Left ventricle myocardium inferior (tissue), 1 donor: ENCODE measurements at regions not wholly inside any gene's neighbourhood (a gene's known extent, or its start where the extent isn't known, plus 50 kb on each side); places are given as distances from the start of the nearest gene placed in this dataset.

Experiments used
- DNase-seq: peaks from one replicate; pipeline ENCODE4 v3.0.0-alpha.2; 2020
- H3K27ac ChIP-seq: fragments of 200-600 bp; replicated peaks from 2 replicates; pipeline ENCODE4 v1.8.0; 2021
- H3K27me3 ChIP-seq: fragments of 200-600 bp; 2 replicates; pipeline ENCODE4 v1.8.0; 2021; ENCODE audit warnings: low read depth
- H3K36me3 ChIP-seq: fragments of 200-600 bp; 2 replicates; pipeline ENCODE4 v1.8.0; 2021
- H3K4me1 ChIP-seq: fragments of 200-600 bp; 2 replicates; pipeline ENCODE4 v1.8.0; 2021
- H3K4me3 ChIP-seq: fragments of 200-600 bp; 2 replicates; pipeline ENCODE4 v1.8.0; 2021; ENCODE audit warnings: mild to moderate bottlenecking, moderate library complexity
- H3K9me3 ChIP-seq: fragments of 200-600 bp; replicated peaks from 2 replicates; pipeline ENCODE4 v1.8.0; 2021
- intact Hi-C: fragments of 100-400 bp; cut with micrococcal nuclease; formaldehyde crosslinking; loops from one replicate; pipeline ENCODE4 v1.11.0; 2022
- TF ChIP-seq, protein P1 (sequence below): fragments of 200-600 bp; IDR thresholded peaks from 2 replicates; pipeline ENCODE4 v1.8.0; 2021; ENCODE audit warnings: antibody characterized with exemption, mild to moderate bottlenecking, borderline replicate concordance
- donor health status: DM: no; HTN: yes; CAD: no; lungs with severe emphysema.

DNA sequence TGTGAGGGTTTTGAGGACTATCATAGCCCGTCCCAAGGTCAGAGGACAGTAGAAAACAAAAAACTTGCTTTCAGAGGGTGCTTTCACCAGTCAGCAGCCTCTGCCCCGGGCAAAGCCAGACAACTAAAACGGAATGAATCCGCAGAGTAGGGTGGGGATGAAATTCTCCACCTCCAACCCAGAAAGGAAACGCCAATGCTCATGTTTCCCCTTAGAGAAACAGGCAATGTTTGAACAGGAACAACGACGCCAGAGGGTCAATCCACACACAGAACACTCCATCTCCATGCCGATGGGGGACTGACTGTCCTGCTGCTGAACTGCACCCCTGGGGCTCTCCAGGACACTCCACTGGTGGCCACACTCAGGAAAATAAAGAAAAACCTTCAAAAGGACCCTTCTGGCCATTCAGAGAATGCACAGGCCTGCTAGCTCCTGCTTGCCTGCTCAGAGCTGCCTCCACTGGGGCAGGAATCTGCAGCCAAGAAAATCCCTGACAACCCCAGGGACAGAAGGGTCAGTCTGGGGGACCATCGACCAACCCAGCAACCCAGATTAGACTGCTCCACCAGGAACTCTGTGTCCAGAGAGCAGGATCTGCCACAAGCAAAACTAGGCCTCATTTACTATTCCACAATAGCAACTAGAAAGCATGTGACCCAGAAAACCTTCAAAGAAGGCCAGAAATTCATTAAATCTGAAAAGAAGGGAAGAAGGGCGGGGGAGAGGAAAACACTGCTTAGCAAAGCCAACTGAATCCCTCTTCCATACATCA, 116.0 kb downstream of the TOMM20 start:
- H3K27me3 ChIP-seq: no peaks in the 10 kb centered on the region
- DNase-seq: no peak
- TF ChIP-seq, protein P1, sequence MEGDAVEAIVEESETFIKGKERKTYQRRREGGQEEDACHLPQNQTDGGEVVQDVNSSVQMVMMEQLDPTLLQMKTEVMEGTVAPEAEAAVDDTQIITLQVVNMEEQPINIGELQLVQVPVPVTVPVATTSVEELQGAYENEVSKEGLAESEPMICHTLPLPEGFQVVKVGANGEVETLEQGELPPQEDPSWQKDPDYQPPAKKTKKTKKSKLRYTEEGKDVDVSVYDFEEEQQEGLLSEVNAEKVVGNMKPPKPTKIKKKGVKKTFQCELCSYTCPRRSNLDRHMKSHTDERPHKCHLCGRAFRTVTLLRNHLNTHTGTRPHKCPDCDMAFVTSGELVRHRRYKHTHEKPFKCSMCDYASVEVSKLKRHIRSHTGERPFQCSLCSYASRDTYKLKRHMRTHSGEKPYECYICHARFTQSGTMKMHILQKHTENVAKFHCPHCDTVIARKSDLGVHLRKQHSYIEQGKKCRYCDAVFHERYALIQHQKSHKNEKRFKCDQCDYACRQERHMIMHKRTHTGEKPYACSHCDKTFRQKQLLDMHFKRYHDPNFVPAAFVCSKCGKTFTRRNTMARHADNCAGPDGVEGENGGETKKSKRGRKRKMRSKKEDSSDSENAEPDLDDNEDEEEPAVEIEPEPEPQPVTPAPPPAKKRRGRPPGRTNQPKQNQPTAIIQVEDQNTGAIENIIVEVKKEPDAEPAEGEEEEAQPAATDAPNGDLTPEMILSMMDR: no peak
- no peak overlapping the region for H3K4me3 ChIP-seq
- peaks cover 16% of the 10 kb centered on the region for H3K4me1 ChIP-seq
- peak overlapping the region; percentile 64 for H3K27ac ChIP-seq
- intact Hi-C loops: no loop called here
- no peaks in the 10 kb centered on the region for H3K36me3 ChIP-seq
- peaks cover 5% of the 10 kb centered on the region for H3K9me3 ChIP-seq

DNA sequence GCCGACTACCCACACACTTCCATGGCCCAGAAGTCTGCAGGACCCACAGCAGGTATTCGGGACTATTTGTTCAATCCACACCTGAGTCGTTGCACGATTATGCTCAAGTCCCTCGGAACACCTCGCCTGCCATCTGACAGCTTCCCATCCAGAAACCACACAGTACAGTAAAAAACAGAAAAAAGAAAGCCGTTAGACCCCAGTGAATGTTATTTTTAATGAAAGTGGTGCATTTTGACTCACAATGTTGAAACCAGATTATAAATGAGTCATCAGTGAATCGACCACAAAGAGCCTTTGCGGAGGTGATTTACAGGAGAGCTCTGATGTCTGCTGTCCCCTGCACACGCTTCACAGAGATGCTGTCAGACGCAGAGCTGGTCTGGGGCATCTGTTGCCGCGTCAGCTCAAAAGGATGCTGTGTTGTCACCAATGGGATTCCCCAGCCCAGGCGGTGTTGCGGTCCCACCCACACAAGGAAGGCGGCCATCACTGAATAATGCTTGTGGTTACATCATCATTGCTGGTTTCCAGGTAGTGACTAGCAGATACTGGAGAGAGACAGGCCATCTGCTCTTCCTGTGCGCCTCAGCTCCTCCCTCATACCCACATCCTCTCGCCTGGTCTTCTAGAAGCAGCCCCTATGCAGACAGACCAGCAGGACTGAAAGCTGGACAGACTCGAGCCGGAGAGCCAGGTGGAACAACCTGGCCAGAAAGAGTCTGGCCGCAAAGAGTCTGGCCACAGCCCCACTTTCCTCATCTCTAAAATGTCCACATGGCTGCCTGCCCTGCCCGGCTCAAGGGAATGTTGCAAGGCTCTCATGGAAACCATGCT, 116.8 kb downstream of the TOMM20 start:
- peak; percentile 55 for DNase-seq
- no peaks in the 10 kb centered on the region for H3K27me3 ChIP-seq
- peak overlapping the region; percentile 64 for H3K27ac ChIP-seq
- no peaks in the 10 kb centered on the region for H3K36me3 ChIP-seq
- H3K9me3 ChIP-seq: peaks cover 6% of the 10 kb centered on the region
- no peak overlapping the region for H3K4me3 ChIP-seq
- peaks cover 16% of the 10 kb centered on the region for H3K4me1 ChIP-seq
- TF ChIP-seq, protein P1: no peak
- intact Hi-C loops: no loop called here

DNA sequence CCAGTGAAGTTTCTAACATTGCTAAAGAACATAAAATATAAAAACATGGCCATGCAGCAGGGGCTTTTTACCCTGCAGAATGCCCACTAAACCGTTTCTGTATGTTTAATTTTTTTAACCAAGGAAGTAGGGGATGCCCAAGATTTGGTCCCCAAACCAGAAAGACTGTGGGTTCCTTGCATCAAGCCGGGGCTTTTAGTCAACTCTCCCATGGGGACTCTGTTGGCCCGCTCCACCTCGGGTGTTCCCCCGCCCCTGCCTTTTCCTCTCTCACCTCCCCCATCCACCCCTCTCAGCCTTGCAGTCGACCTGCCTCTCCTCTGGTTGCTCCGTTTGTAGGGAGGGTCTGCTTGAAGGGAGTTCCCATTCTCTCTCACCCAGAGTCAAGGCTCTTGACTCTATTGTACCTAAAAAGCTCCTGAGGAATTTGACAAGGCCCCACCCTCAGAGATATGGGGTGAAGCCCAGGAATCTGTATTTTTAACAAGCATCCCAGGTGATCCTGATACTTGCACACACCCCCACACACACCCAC, 117.5 kb downstream of the TOMM20 start:
- intact Hi-C loops: no loop called here
- TF ChIP-seq, protein P1: no peak
- no peak overlapping the region for H3K4me3 ChIP-seq
- no peak for DNase-seq
- no peaks in the 10 kb centered on the region for H3K27me3 ChIP-seq
- H3K27ac ChIP-seq: peak overlapping the region; percentile 64
- H3K4me1 ChIP-seq: peaks cover 16% of the 10 kb centered on the region
- no peaks in the 10 kb centered on the region for H3K36me3 ChIP-seq
- H3K9me3 ChIP-seq: peaks cover 6% of the 10 kb centered on the region

DNA sequence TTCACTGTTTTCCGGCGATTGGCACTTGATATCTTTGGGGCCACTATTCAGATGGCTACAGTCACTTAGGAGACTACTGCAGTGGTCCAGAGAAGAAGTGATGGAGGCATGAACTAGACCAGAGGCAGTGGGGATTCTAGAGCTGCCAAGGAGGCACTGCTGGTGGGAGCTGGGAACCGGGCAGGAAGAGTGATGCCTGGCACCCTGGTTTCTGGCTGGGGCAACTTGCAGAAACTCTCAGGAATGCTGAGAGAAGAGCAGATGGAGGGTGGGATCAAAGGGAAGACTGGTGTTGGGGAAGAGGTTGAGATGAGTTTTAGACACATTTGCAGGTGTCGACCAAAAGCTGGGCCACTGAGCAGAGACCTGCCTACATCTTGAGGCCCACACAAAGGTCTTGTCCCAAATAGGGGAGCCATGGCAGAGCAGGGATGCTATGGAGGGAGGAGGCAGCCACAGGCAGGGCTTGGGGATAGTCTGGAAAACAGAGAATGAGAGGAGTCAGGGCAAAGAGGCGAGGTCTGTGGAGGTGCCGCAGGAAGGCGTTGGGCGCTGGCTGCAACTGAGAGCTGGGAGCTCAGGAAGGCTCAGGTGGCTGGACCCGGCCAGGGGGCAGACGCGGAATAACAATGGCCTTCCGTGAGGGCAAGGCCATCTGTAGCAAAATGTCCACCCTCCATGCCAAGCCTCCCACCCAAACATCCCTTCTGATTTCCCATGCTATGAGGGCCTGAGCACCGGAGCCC, 118.9 kb downstream of the TOMM20 start:
- no peaks in the 10 kb centered on the region for H3K27me3 ChIP-seq
- TF ChIP-seq, protein P1: no peak
- no peak overlapping the region for H3K4me3 ChIP-seq
- DNase-seq: no peak
- H3K27ac ChIP-seq: no peak overlapping the region
- intact Hi-C loops: no loop called here
- peaks cover 6% of the 10 kb centered on the region for H3K9me3 ChIP-seq
- H3K36me3 ChIP-seq: no peaks in the 10 kb centered on the region
- peaks cover 16% of the 10 kb centered on the region for H3K4me1 ChIP-seq

DNA sequence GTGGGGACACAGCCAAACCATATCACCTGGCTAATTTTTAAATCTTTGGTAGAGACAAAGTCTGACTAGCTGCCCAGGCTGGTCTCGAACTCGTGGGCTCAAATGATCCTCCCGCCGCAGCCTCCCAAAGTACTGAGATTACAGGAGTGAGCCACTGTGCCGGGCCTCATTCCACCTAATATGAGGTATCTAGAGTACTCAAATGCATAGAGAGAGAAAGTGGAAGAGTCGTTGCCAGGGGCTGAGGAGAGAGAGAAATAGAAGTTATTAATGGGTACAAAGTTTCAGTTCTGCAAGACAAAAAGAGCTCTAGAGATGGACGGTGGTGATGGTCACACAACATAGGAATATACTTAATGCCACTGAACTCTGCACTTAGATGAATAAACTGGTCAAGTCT, 119.6 kb downstream of the TOMM20 start:
- Histone ChIP-seq H3K27ac (no peak overlapping the region), H3K4me1 (peaks cover 16% of the 10 kb centered on the region), H3K9me3 (peaks cover 6% of the 10 kb centered on the region), H3K27me3 (no peaks in the 10 kb centered on the region), H3K36me3 (no peaks in the 10 kb centered on the region), H3K4me3 (no peak overlapping the region)
- no peak for DNase-seq
- intact Hi-C loops: no loop called here
- TF ChIP-seq, protein P1: no peak
